Gastrocnemius medialis (tissue), 4 donors: ENCODE measurements at regions not wholly inside any gene's neighbourhood (a gene's known extent, or its start where the extent isn't known, plus 50 kb on each side); places are given as distances from the start of the nearest gene placed in this dataset.

Experiments
- POLR2A ChIP-seq, 2 donors: fragments of 450-650 bp; IDR thresholded peaks; one replicate each; pipeline ENCODE4 v1.6.1; 2017; ENCODE audit warnings: antibody characterized with exemption in 2 of 2, mild to moderate bottlenecking in 2 of 2, moderate library complexity in 2 of 2
- TF ChIP-seq, protein P1 (sequence below), 5 experiments: fragments of 450-650 bp in 3 of 5; fragments of 200-600 bp in 2 of 5; sonication (generic) in 2 of 5; IDR thresholded peaks in 4 of 5; conservative IDR thresholded peaks in 1 of 5; 1 replicate in 4 of 5; 2 replicates in 1 of 5; pipeline ENCODE4 v1.5.1; 2016 to 2019; ENCODE audit warnings: antibody characterized with exemption in 5 of 5, mild to moderate bottlenecking in 3 of 5, moderate library complexity in 3 of 5

- TF ChIP-seq, protein P1, sequence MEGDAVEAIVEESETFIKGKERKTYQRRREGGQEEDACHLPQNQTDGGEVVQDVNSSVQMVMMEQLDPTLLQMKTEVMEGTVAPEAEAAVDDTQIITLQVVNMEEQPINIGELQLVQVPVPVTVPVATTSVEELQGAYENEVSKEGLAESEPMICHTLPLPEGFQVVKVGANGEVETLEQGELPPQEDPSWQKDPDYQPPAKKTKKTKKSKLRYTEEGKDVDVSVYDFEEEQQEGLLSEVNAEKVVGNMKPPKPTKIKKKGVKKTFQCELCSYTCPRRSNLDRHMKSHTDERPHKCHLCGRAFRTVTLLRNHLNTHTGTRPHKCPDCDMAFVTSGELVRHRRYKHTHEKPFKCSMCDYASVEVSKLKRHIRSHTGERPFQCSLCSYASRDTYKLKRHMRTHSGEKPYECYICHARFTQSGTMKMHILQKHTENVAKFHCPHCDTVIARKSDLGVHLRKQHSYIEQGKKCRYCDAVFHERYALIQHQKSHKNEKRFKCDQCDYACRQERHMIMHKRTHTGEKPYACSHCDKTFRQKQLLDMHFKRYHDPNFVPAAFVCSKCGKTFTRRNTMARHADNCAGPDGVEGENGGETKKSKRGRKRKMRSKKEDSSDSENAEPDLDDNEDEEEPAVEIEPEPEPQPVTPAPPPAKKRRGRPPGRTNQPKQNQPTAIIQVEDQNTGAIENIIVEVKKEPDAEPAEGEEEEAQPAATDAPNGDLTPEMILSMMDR (IDR thresholded peaks at IDR 0.05 in 4 of 5, conservative IDR thresholded peaks at IDR 0.05 in 1 of 5) = no peak
- no peak for TF ChIP-seq POLR2A (IDR thresholded peaks at IDR 0.05)
These were observed 282.6 kb downstream of the ADGRA3 start for GRCh38 chr4:22233230-22233629.
